Fibroblast of villous mesenchyme (primary cell): ENCODE measurements at regions not wholly inside any gene's neighbourhood (a gene's known extent, or its start where the extent isn't known, plus 50 kb on each side); places are given as distances from the start of the nearest gene placed in this dataset.
A peak's percentile ranks its signal among the peaks of the same experiment; 100 is the strongest.

Experiments
- DNase-seq: peaks from one replicate; pipeline ENCODE4 v3.0.0-alpha.2; 2010; ENCODE audit warnings: low read depth
- H3K4me3 ChIP-seq: 2 replicates; pipeline ENCODE4 v1.5.1; 2011; ENCODE audit warnings: low read depth, mild to moderate bottlenecking, low read length
- CTCF ChIP-seq: IDR thresholded peaks from 2 replicates; pipeline ENCODE4 v1.5.1; 2012; ENCODE audit warnings: low read depth, mild to moderate bottlenecking, low read length; ENCODE audit not compliant: insufficient read depth

DNA sequence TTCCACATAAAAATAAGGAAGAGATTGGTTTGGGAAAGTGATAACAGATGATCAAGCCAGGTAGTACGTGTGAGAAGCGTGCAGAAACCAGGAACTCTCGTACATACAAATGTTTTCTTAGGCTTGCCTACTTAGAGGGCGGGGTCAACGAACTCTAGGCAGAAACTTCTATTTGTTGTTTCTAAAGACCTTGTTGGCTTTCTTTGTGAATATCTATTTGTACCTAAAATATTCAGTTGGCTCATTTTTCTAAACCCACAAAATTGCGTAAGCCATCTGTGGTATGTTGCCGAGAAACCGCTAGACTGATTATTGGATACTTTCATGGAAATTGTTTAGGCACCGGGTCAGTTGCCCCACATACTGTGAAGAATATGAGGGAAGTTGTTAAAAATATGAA is 458.5 kb downstream of the MAT2B start:
- TF ChIP-seq CTCF: no peak
- DNase-seq: peak; percentile 67
- H3K4me3 ChIP-seq: no peak overlapping the region

DNA sequence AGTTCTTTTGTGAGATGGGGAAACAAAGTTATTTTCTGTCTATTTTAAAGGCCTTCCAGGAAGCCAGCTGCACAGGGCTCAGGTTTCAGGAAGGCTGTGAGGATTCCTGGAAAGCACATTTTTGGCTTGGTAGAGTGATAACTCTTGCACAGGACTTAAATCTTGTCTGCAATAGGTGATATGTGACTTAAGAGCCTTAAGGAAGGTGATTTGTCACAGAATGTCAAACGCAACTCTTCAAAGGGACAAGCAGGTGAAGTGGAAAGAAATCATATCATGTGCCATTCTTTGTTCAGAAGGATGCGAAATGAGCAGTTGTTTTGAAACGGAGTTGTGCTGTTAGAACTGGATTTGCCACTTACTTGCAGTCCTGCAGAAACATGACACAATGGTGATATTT is 459.3 kb downstream of the MAT2B start:
- H3K4me3 ChIP-seq: no peak overlapping the region
- DNase-seq: peak; percentile 10
- TF ChIP-seq CTCF: no peak

DNA sequence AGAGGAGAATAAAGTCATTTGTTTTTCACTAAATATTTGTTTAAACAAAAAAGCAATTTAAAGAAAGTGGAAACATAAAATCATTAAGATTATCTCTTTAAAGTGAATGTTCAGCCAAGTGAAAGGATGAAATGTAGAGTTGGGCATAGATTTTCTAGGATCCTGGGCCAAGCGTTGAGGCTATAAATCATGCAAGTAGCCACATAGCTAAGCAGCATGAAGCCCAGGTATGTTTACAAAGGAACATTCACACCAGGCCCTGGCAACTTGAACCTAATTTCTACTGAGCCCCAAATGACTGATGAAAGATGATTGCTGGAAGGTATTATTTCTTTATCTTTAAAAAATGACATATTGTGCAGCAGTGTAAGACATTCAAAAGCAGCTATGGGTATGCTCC is 461.8 kb downstream of the MAT2B start:
- no peak overlapping the region for H3K4me3 ChIP-seq
- TF ChIP-seq CTCF: no peak
- DNase-seq: no peak

GRCh38 chr5:163968651-163969050 is 463.2 kb downstream of the MAT2B start:
- H3K4me3 ChIP-seq: no peak overlapping the region
- TF ChIP-seq CTCF: no peak
- DNase-seq: no peak

- no peak for DNase-seq
Measured at GRCh38 chr5:163976696-163977095, 471.3 kb downstream of the MAT2B start.

DNA sequence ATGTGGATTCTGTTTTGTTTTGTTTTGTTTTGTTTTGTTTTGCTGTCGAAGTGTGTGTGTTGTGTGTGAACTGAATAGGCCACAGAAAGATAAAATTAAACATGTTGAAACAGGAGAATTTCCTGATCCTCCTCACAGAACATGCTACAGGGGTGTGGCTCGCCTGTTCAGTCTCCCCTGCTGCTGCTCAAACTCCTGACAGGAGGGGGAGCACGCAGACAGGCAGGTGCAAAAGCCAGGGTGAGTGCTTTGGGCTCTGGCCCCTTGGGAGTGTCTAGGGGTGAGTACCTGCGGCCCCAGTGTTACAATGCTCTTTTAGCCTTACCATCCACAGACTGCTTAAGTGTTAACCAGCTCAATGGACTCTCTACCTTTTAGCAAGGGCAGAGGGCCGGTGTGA is 473.5 kb downstream of the MAT2B start:
- H3K4me3 ChIP-seq: no peak overlapping the region
- DNase-seq: no peak
- TF ChIP-seq CTCF: no peak

More at GRCh38 chr5:163976696-163977095, 471.3 kb downstream of the MAT2B start:
- TF ChIP-seq CTCF: no peak
- no peak overlapping the region for H3K4me3 ChIP-seq

GRCh38 chr5:163988566-163988965 is 483.1 kb downstream of the MAT2B start:
- no peak for DNase-seq
- TF ChIP-seq CTCF: no peak
- H3K4me3 ChIP-seq: no peak overlapping the region
